ENCODE measurements at regions not wholly inside any gene's neighbourhood (a gene's known extent, or its start where the extent isn't known, plus 50 kb on each side); places are given as distances from the start of the nearest gene placed in this dataset.

DNA sequence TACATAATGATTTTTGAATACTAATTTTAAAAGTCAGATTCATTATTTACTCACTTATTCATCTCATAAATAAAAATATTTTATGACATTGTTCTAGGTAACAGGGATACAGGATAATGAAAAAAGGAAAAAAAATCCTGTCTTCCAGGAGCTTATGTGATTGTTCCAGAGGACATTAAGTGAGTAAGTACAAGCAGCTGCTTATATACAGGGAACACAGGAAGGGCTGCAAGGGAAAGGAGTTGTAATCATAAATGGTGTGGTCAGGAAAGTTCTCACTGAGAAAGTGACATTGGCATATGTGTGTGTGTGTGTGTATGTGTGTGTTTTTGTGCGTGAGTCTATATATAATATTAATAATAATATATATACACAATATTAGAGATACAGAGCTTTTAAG lies 121.8 kb downstream of the HAO1 start:
- H3K9me3 Mint-ChIP-seq (ENCODE audit: insufficient read depth): peaks cover 4% of the 10 kb centered on the region
- H3K27ac Mint-ChIP-seq: no peak overlapping the region
- POLR2A ChIA-PET: no interaction called here
- Histone ChIP-seq H3K79me2 (ENCODE audit: control insufficient read depth, insufficient read depth, low read length) (no peaks in the 10 kb centered on the region), H3K27me3 (replicated peaks in 1 of 4; ENCODE audit: control extremely low read depth in 1 of 4, control insufficient read depth in 3 of 4, insufficient read depth in 4 of 4, low read length in 3 of 4) (no peaks in the 10 kb centered on the region), H3K4me3 (ENCODE audit: control extremely low read depth in 1 of 5, extremely low read depth in 1 of 5, insufficient read depth in 1 of 5, low read depth in 2 of 5, low read length in 4 of 5) (no peak overlapping the region), H3K9me3 (ENCODE audit: control extremely low read depth in 1 of 3, control insufficient read depth in 2 of 3, insufficient read depth in 1 of 3, low read length in 2 of 3) (peaks cover 0 to 3% (median 0%) of the 10 kb centered on the region in 3 donors), H3K4me1 (ENCODE audit: control insufficient read depth in 2 of 2, insufficient read depth in 2 of 2, low read length in 2 of 2) (no peaks in the 10 kb centered on the region), H3K9ac (ENCODE audit: low read length) (no peak overlapping the region), H3K27ac (ENCODE audit: low read length in 2 of 2) (no peak overlapping the region), H3K4me2 (replicated peaks; ENCODE audit: low read depth, low read length, poor library complexity, severe bottlenecking) (no peak overlapping the region), H4K20me1 (ENCODE audit: control insufficient read depth, insufficient read depth, low read length, poor library complexity, severe bottlenecking) (no peaks in the 10 kb centered on the region), H2AFZ (ENCODE audit: insufficient read depth, low read depth, low read length, poor library complexity, severe bottlenecking) (no peak overlapping the region), H3K36me3 (replicated peaks in 1 of 2; ENCODE audit: control extremely low read depth in 1 of 2, control insufficient read depth in 1 of 2, extremely low read depth in 1 of 2, insufficient read depth in 2 of 2, low read length in 1 of 2) (no peaks in the 10 kb centered on the region)
- H3K4me3 Mint-ChIP-seq: no peak overlapping the region
- H3K4me1 Mint-ChIP-seq: no peaks in the 10 kb centered on the region
- no CpG with 5 or more reads among the region's 1 CpG for WGBS (ENCODE audit: insufficient coverage)
- no peaks in the 10 kb centered on the region for H3K27me3 Mint-ChIP-seq
- no peak for DNase-seq
- intact Hi-C loops (cut with micrococcal nuclease): no loop called here
- CTCF ChIA-PET: no interaction called here
- TF ChIP-seq, protein P1, sequence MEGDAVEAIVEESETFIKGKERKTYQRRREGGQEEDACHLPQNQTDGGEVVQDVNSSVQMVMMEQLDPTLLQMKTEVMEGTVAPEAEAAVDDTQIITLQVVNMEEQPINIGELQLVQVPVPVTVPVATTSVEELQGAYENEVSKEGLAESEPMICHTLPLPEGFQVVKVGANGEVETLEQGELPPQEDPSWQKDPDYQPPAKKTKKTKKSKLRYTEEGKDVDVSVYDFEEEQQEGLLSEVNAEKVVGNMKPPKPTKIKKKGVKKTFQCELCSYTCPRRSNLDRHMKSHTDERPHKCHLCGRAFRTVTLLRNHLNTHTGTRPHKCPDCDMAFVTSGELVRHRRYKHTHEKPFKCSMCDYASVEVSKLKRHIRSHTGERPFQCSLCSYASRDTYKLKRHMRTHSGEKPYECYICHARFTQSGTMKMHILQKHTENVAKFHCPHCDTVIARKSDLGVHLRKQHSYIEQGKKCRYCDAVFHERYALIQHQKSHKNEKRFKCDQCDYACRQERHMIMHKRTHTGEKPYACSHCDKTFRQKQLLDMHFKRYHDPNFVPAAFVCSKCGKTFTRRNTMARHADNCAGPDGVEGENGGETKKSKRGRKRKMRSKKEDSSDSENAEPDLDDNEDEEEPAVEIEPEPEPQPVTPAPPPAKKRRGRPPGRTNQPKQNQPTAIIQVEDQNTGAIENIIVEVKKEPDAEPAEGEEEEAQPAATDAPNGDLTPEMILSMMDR (IDR thresholded peaks at IDR 0.05): no peak
- TF ChIP-seq EZH2 (IDR thresholded peaks at IDR 0.05; ENCODE audit: borderline replicate concordance, insufficient read depth, low read depth, low read length, poor library complexity, severe bottlenecking): no peak
- ATAC-seq (ENCODE audit: low read depth): no peak

GRCh38 chr20:7820897-7821296 lies 119.4 kb downstream of the HAO1 start:
- DNase-seq (no peak), ATAC-seq (ENCODE audit: low read depth) (no peak)
- 80% methylated on average over 1 of the region's 4 CpGs for WGBS (ENCODE audit: insufficient coverage)
- H3K79me2 ChIP-seq (ENCODE audit: control insufficient read depth, insufficient read depth, low read length): no peaks in the 10 kb centered on the region
- TF ChIP-seq, protein P1 (IDR thresholded peaks at IDR 0.05): no peak
- no peak for TF ChIP-seq EZH2 (IDR thresholded peaks at IDR 0.05; ENCODE audit: borderline replicate concordance, insufficient read depth, low read depth, low read length, poor library complexity, severe bottlenecking)
- H3K4me2 ChIP-seq (replicated peaks; ENCODE audit: low read depth, low read length, poor library complexity, severe bottlenecking): no peak overlapping the region
- CTCF ChIA-PET: interaction anchor here (0.6 kb wide), 1 partner anchor 933 kb away, joined by 3 read pairs; no protein-coding TSS in a partner anchor
- peaks cover 0 to 3% (median 0%) of the 10 kb centered on the region in 3 donors for H3K9me3 ChIP-seq (ENCODE audit: control extremely low read depth in 1 of 3, control insufficient read depth in 2 of 3, insufficient read depth in 1 of 3, low read length in 2 of 3)
- Mint-ChIP-seq H3K9me3 (ENCODE audit: insufficient read depth) (peaks cover 4% of the 10 kb centered on the region), H3K4me1 (no peaks in the 10 kb centered on the region), H3K27ac (no peak overlapping the region), H3K27me3 (no peaks in the 10 kb centered on the region), H3K4me3 (no peak overlapping the region)
- H3K9ac ChIP-seq (ENCODE audit: low read length): no peak overlapping the region
- H3K27ac ChIP-seq (ENCODE audit: low read length in 2 of 2): no peak overlapping the region
- no peak overlapping the region for H2AFZ ChIP-seq (ENCODE audit: insufficient read depth, low read depth, low read length, poor library complexity, severe bottlenecking)
- no peaks in the 10 kb centered on the region for H3K36me3 ChIP-seq (replicated peaks in 1 of 2; ENCODE audit: control extremely low read depth in 1 of 2, control insufficient read depth in 1 of 2, extremely low read depth in 1 of 2, insufficient read depth in 2 of 2, low read length in 1 of 2)
- H4K20me1 ChIP-seq (ENCODE audit: control insufficient read depth, insufficient read depth, low read length, poor library complexity, severe bottlenecking): no peaks in the 10 kb centered on the region
- no peaks in the 10 kb centered on the region for H3K4me1 ChIP-seq (ENCODE audit: control insufficient read depth in 2 of 2, insufficient read depth in 2 of 2, low read length in 2 of 2)
- H3K27me3 ChIP-seq (replicated peaks in 1 of 4; ENCODE audit: control extremely low read depth in 1 of 4, control insufficient read depth in 3 of 4, insufficient read depth in 4 of 4, low read length in 3 of 4): no peaks in the 10 kb centered on the region
- POLR2A ChIA-PET: no interaction called here
- H3K4me3 ChIP-seq (ENCODE audit: control extremely low read depth in 1 of 5, extremely low read depth in 1 of 5, insufficient read depth in 1 of 5, low read depth in 2 of 5, low read length in 4 of 5): no peak overlapping the region
- intact Hi-C loops (cut with micrococcal nuclease): no loop called here

All from B cell (primary cell).